Muscle of back (tissue), 3 donors: ENCODE measurements at regions not wholly inside any gene's neighbourhood (a gene's known extent, or its start where the extent isn't known, plus 50 kb on each side); places are given as distances from the start of the nearest gene placed in this dataset.
"Not testable (repeated sequence)": the region's sequence is repeated elsewhere in the genome, so short reads cannot be mapped to it uniquely, and the experiment has no call there.

Source experiments
- DNase-seq, 3 donors: peaks; one replicate each; pipeline versions ENCODE4 v3.0.0 to v3.0.0-alpha.2; 2013

DNA sequence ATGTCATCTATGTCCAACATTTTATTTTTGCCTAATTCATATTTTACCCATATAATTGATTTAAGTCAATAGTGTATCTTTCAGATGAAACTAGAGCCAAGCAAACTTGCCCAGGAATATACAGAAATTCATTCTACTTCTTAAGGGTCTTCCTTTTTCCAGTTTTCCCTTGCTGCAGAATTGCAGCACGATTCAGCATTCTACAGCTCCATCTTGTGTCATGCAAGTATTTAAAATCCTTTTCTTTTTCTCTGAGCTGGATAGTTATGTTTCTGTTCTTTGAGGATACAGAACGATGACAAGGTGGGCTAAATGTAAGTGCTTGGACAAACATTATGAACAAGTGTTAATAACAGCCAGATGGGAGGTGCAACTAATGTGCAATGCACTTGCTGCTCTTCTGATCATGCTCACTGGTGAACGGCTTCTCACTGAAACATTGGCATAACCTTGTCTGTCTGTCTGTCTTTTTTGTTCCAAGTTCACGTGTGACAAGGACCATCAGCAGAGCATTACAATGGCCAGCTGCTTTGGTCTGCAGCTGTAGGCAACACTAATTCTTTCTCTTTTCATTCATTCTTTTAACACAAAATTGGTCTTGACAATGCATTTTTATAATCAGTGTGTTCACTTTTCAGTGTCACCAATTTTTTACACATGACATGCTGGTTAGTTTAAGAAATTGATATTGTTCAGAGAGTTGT, 1821.7 kb downstream of the ARAP2 start:
- peak in 2 of 3 donors; percentile 9 to 52 for DNase-seq

DNA sequence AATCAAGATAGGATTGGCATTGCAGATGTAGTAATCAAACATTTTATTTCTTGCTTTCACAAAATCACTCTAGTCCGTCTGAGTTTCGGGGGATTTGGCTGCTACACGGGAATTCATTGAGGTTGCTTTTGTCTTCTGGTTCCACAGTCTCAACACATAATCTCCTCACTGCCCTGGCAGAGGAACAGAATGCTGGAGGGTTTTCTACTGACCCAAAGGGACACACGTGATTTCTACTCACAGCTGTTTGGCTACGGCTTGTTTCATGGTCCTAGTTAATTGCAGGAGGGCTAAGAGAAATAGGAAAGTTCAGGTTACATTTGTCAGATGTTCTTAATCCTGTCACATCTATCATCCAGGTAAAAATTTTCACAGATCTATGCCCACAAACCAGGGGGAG, 1811.6 kb downstream of the ARAP2 start:
- DNase-seq, result peak; percentile 21 to 59 (median 27)

DNA sequence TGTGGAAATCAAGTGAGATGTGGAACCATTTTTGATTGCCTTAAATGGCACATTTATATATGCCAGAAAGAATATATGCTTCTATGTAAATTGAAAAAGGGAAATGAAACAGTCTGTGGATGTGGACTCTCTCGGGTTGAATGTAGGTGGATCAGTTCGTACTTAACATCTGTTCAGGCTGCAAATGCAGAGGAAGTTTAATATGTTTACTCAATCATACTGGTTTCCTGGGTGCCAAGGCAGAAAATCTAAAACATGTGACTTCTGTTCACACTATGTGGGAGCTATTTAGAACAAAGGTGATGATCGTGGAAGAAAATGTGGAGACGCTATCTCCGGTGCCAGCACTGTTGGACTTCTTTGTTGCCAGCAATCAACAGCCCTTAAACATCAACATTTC, 1809.9 kb downstream of the ARAP2 start:
- DNase-seq, result peak in 1 of 3 donors; percentile 5

DNA sequence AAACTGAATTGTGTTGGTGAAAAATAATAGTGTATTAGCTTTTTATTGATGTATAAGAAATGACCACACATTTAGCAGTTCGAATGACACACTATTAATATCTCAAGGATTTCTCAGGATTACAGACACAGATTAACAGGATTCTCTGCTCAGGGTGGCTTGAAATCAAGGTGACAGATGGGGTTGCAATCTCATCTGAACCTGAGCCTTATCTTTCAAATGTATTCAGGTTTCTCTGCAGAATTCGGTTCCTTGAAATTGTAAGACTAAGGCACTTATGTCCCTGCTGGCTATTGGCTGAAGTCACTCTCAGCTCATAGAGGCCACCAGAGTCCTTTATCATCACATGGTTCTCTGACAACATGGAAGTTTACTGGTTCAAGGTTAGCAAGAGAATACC, 1780.1 kb downstream of the ARAP2 start:
- DNase-seq, result no peak

DNA sequence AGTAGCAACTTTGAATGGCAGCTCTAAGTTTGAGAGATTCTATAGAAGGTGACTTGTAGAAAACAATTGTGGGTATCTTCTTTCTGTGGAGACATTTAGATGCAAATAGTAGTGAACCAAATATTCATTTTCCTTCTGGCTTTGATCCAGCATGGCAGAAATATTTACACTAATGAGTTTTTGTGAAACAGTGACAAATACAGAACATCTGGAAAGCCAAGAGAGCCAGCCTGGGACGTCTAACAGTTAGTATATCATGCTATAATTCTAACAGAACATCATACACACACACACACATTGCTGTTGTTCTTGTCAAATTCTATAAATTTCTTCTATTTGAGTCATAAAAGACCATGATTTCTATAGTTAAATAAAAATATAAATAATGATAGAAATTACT, 1777.9 kb downstream of the ARAP2 start:
- no peak for DNase-seq

DNA sequence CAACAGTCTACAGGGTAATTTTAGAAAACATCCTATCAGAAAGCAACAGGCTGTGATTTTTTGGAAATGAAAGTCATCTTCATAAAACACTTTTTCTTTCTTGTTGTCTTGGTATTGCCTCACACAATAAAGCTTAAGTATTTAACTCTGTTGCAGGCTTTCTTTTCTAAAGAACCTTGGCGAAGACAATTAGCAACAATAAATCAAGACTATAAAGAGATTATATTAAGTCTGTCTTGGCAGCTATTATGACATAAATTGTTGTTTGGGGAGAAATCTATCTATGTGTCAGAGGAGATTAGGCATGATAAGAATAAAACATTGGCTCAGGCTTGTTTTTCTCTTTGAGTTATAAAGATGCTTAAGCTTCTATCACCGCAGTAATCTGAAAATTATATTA, 1774.8 kb downstream of the ARAP2 start:
- peak in 1 of 3 donors; percentile 18 for DNase-seq

DNA sequence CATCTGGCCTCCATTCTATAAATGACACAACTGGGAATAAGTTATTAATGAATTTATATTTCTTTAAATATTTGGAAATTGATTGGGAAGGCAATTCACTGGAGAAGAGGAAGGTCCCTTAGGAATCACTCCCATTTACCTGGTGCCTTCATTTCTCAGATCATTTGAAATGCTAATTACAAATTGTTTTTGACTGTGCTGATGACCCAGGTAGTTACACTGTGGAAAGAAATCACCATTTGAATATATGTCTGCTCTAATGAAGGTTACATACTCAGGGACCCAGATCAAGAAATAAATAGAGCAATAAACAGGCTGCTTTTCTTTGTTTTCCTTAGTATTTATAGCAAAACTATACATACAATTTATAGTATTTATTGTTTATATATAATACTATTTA, 1759.1 kb downstream of the ARAP2 start:
- no peak for DNase-seq

DNA sequence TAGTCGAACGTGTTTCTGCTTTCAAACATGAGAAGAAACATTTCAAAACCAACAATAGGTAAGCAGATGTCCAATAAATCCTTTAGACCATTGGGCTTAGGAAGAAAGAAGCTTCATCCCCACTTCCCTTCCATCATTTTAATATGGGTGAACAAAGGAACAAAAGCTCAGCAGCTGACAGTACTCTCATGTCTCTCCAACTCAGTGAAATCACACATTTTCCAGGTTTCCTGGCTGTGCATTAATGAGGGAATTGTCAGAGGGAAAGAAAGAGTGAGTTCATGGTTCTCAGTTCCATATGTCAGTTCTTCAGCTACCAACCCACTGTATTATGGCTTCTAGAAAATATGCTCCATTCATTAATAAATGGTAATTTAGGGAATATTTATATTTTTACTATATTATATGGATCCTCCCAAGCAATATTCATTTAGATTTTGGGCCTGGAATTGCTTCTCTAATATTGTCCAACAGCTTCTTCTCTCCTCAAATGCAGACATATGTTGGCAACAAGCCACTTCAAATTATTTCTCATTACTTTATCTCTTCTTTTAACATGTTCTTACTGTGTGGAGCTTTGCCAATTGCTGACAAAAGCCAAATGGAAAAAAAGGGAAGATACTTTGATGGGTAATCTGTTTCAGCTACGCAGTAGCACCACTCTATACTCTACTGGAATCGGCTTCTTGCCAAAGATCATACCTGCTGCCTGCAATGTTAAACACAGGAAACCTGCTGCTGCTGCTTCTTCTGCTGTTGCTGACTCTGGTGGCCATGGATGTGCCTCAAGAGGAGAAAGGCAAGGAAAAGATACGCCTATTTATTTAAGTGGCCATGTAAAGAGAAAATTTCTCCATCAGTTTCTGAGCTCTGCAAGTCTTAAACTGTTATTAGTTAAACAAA, 1757.6 kb downstream of the ARAP2 start:
- no peak for DNase-seq

DNA sequence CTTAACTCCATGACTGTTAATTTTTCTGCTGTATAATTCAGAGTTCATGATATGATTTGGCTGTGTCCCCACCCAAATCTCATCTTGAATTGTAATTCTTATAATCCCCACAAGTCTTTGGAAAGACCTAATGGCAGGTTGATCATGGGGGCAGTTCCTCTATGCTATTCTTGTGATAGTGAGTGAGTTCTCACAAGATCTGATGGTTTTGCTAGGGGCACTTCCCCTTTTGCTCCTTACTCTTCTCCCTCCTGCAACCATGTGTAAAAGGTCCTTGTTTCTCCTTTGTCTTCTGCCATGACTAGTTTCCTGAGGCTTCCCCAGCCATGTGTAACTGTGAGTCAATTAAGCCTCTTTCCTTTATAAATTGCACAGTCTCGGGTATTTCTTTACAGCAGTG, 1751.9 kb downstream of the ARAP2 start:
- DNase-seq, result no peak

DNA sequence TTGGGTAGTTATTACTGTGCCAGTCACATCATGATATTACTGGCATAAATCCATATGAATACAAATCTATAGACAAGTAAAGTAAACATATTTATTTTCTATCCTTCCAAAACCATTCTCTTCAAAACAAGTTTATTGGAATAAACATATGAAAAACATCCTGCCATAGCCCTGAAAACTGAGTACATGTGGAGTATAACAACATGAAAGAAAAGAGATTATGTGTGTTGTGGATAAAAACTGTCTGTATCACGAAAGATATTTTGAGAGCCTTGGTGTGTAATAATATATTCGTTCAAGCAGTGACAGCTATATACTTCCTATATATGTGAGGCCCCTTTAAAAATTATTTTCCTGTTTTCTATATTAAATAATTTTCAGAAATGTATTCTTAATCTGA, 1742.2 kb downstream of the ARAP2 start:
- DNase-seq, result no peak

DNA sequence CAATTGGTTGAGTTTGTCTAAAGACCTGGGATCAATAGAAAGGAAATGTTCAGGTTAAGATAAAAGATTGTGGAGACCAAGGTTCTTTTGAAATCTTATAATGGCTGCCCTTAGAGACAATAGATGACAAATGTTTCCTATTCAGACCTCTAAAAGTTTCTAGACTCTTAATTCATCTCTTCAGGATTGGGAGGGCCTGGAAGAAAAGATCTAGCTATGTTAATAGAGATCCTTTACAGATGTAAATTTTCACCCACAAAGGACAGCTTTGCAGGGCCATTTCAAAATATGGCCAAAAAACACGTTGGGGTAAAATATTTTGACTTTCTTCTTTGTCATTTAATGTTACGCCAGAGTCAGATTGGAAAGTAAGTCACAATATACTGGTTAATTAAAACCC, 1739.6 kb downstream of the ARAP2 start:
- DNase-seq, result not testable (repeated sequence)

DNA sequence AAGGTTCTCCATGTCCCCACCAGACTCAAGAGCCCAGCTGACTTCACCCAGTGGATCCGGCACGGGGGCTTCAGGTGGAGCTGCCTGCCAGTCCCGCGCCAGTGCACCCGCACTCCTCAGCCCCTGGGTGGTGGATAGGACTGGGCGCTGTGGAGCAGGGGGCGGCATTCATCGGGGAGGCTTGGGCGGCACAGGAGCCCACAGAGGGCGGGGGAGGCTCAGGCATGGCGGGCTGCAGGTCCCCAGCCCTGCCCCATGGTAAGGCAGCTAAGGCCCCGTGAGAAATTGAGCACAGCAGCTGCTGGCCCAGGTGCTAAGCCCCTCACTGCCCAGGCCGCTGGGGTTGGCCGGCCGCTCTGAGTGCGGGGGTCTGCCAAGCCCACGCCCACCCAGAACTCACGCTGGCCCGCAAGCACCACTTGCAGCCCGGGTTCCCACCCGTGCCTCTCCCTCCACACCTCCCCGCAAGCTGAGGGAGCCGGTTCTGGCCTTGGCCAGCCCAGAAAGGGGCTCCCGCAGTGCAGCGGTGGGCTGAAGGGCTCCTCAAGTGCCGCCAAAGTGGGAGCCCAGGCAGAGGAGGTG, 1737.7 kb downstream of the ARAP2 start:
- DNase-seq, result not testable (repeated sequence)

DNA sequence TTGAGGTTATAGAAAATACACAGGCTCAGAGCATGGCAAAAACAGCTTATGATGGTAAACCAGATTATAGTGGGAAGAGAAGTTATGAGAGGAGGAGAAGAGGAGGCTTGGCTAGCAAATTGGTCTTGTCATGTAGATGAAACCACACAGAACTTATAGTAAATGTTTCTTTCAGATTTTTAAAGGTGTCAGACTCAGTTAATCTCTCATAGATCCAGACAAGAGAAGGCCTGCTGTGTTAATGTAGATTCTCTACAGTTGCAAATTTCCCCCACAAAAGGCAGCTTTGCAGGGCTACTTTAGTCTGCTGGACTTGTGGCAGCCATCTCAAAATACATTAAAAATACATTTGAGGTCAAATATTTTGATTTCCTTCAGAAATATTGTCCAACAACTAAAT, 1731.7 kb downstream of the ARAP2 start:
- no peak for DNase-seq

DNA sequence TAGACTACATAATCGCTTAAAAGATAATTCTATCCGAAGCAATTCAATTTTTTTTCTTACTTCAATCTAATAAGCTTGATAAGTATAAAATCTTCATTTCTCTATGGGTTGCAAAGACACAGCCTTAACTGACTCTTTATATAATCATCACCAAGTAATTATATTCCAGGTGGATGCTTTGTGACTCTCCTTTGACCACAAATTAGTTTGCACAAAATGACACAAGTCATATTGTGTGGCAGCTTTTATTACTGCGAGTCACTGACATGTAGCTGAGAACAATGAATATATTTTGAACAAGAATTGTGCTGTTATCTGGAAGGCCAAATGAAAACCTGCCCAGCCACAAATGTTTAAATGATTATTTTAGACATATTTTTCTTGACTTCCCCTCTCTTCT, 1727.8 kb downstream of the ARAP2 start:
- DNase-seq, result no peak

DNA sequence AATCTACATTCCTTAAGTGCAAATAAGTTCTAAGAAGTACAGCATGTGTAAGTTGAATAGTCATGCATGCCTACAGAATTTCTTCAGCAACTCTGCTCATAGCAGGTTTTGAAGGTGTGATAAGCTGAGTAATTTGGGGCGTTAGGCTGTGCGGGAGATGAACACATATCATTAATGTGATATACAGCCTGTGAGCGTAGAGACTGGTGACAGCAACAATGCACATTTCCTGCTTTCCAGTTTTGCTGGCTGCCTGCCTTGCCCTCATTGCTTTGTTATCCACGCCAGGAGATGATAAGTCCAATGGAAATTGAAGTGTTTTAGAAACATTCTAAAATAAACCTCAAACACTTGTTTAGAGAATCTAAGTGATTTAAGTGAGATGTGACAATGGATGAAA, 1709.4 kb downstream of the ARAP2 start:
- peak; percentile 1 to 3 (median 2) for DNase-seq

DNA sequence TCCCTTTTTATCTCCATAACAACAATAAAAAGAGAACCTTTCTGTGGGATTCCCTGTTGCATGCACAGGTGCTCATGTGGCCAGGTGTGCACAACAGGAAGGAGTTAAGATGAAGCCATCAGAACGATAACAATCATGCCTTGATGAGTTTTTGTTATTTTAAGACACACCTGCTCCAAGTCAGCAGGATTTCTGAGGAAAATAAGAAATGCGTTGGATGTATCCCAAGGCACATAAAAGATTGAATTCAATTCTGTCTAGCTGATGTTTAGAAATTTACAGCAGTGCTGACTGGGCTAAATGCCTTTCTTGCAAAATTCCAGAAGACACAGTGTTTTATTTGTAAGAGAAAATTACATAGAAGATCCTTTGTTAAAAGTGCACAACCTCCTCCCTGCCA, 1678.2 kb downstream of the ARAP2 start:
- DNase-seq, result peak in 1 of 3 donors; percentile 1

DNA sequence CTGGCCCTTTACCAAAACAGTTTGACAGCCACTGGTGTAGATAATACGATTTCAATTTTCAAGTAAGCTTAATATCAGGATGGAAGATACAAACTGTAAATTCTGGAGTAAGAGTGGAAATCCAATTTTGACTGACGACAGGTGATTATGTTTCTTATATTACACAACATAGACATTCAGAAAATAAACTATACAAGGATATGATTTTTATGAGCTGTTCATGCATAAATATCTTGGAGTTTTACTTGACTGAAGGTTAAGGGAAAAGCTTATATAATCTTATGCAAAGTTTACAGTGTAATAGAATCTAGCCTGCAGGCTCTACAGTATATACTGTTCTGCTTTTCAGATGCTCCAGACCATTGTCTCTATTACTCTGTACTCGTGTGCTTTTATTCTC, 1672.3 kb downstream of the ARAP2 start:
- DNase-seq, result no peak

DNA sequence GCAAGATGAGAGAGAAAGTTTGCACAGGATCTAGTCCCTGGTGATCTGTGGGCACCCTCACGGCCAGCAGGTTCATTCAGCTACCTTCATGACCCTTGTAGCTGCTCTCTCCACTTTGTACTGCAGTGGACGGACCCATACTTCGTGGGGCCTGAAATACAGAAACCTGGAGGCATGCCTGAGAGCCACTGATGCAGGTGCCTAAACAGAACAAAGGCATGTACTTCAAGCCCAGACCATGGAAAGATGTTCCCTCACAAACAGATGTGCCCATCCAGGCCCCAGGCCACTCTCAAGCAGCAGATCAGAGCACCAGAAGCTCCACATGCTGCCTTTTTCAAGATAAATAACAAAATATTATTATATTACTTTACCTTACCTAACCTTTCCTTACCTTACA, 1629.0 kb downstream of the ARAP2 start:
- no peak for DNase-seq

DNA sequence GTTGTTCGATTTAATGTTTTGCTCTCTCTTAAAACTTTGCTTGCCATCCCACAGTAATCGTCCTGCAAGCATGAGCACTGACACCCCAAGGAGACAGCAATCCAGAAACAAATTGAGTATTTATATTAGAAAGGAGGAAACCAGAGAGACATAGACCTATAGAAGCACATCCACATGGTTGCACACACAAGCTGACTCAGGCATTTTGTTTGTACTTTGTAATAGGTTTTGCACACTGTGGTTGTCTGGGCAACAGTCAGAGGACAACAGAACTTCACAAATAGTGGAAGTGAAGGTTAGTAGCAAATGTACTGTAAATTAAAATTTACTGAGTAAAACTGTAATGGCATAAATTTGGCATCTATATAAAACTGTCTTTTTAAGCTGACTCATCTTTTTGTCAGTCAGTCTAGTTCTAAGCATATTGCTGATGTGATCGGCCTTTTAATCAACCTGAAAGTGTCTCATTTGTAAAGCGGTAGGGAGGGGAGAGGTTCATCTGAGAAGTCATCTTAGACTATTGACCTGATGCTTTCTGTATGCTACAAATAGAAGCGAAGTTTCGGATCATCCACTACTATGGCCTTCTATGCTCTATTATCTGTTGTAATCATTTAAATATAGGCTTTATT, 1624.7 kb downstream of the ARAP2 start:
- DNase-seq, result peak in 1 of 3 donors; percentile 10

DNA sequence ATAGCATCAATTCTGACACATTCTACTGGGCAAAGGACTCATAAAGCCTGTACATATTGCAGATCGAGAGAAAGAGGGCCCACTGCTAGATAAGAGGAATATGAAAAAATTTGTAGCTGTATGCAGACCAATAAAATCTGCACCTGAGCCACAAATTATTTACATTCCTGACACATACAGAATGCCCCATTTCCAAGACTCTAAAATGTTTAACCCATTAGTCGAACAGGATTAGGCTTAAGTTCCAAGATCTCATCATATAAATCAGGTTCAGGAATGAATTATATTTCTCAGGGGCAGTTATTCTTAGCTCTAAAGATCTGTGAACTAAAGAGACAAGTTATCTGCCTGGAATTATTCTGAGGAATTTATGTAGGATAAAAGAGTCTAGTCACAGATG, 1615.8 kb downstream of the ARAP2 start:
- DNase-seq, result no peak

DNA sequence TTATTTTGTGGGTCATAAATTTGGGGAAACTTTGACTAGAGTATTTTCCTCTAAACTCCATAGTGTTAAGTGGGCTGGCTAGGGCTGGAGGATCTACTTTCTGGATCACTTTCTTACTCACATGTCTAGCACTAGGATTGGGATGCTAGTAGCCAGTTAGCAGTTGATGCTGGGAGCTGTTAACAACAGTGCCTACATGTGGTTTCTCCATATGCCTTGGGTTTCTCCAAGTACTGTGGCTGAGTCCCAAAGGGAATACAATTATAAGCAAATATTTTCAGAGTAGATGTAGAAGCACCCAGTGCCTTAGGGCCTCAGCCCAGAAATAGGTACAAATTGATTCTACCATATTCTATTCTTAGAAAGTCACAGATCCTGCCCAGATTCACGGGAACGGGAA, 1614.9 kb downstream of the ARAP2 start:
- no peak for DNase-seq

DNA sequence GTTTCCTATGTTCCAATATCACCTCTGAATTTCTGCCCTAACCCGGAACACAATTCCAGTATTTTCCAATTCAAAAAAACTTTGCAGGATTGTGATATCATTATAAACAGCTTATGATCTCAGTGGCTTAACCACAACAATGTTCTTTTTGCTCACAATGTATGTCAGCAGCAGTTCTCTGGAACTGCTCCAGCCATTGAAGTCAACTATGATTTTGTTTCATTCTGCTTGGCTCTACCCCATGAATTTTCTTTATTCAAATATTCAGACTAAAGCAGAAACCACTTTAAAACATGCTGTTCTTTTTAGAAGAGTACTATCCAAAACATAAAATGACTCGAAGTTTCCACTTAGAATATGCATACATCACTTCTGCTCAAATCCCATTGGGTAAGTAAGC, 1611.1 kb downstream of the ARAP2 start:
- DNase-seq, result peak in 1 of 3 donors; percentile 52
